SK-N-MC (cell line): ENCODE measurements at regions not wholly inside any gene's neighbourhood (a gene's known extent, or its start where the extent isn't known, plus 50 kb on each side); places are given as distances from the start of the nearest gene placed in this dataset.

Source experiments
- EZH2 ChIP-seq: fragments of 200-600 bp; sonication (generic); IDR thresholded peaks from one replicate; pipeline ENCODE4 v1.6.1; 2017; ENCODE audit warnings: antibody characterized with exemption
- POLR2AphosphoS5 ChIP-seq: IDR thresholded peaks from 2 replicates; pipeline ENCODE4 v1.6.1; 2012; ENCODE audit warnings: mild to moderate bottlenecking, low read depth, low read length, borderline replicate concordance

- TF ChIP-seq POLR2AphosphoS5 (no peak), EZH2 (no peak)
Measured at GRCh38 chr6:134389129-134389528, 71.2 kb upstream of the SGK1 start.
